SK-N-SH (cell line): ENCODE measurements at regions not wholly inside any gene's neighbourhood (a gene's known extent, or its start where the extent isn't known, plus 50 kb on each side); places are given as distances from the start of the nearest gene placed in this dataset.

Source experiments
- small RNA-seq, 7 experiments: library from RNA; depleted of rRNA; stranded (forward); fragments of <200 nt; gene quantifications; one replicate each; pipeline ENCODE3, GENCODE V24; 2012

Small RNA genes lying in the stretch of these regions (small RNA-seq; reads per million reads assigned to genes)
- gene UBBP5, result 0 reads per million in 7 experiments
